GM12878 (cell line): ENCODE measurements at regions not wholly inside any gene's neighbourhood (a gene's known extent, or its start where the extent isn't known, plus 50 kb on each side); places are given as distances from the start of the nearest gene placed in this dataset.

Experiments
- IKZF1 ChIP-seq: fragments of 450-650 bp; conservative IDR thresholded peaks from 2 replicates; pipeline ENCODE4 v1.6.1; 2017; ENCODE audit warnings: antibody characterized with exemption, mild to moderate bottlenecking
- NBN ChIP-seq: fragments of 450-650 bp; IDR thresholded peaks from 2 replicates; pipeline ENCODE4 v1.6.1; 2016
- PAX5 ChIP-seq: IDR thresholded peaks from 2 replicates; pipeline ENCODE4 v1.6.1; 2011; ENCODE audit warnings: low read depth, low read length, borderline replicate concordance
- WRNIP1 ChIP-seq: IDR thresholded peaks from 2 replicates; pipeline ENCODE4 v1.6.1; 2011; ENCODE audit warnings: low read depth, low read length, improper control_type of control experiment, borderline replicate concordance
- TF ChIP-seq, protein P1 (sequence below): fragments of 450-650 bp; IDR thresholded peaks from 2 replicates; pipeline ENCODE4 v1.6.1; 2016; ENCODE audit warnings: mild to moderate bottlenecking, moderate library complexity, borderline replicate concordance
- TF ChIP-seq, protein P2 (sequence below): fragments of 450-650 bp; IDR thresholded peaks from 2 replicates; pipeline ENCODE4 v1.6.1; 2017; ENCODE audit warnings: mild to moderate bottlenecking, moderate library complexity

DNA sequence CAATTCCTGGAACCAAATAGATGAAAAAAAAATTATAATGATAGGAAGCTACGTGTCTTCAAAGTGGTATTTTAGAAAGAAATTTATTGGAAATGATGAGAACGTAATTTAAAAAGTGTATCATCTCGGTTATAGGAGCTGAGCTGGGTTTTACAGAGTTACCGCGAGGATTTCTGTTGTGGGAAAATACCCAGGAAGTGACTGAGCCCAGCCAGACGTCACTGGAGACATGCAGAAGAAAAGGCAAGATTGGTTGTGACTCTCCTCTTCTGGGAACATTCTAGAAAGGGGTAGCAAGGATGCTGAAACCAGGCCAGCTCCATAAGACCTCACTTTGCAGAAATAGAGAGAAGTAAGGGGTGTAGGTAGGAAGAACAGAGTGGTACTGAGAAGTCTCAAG, 95.9 kb upstream of the ADGRF1 start (continued):
- TF ChIP-seq, protein P1, sequence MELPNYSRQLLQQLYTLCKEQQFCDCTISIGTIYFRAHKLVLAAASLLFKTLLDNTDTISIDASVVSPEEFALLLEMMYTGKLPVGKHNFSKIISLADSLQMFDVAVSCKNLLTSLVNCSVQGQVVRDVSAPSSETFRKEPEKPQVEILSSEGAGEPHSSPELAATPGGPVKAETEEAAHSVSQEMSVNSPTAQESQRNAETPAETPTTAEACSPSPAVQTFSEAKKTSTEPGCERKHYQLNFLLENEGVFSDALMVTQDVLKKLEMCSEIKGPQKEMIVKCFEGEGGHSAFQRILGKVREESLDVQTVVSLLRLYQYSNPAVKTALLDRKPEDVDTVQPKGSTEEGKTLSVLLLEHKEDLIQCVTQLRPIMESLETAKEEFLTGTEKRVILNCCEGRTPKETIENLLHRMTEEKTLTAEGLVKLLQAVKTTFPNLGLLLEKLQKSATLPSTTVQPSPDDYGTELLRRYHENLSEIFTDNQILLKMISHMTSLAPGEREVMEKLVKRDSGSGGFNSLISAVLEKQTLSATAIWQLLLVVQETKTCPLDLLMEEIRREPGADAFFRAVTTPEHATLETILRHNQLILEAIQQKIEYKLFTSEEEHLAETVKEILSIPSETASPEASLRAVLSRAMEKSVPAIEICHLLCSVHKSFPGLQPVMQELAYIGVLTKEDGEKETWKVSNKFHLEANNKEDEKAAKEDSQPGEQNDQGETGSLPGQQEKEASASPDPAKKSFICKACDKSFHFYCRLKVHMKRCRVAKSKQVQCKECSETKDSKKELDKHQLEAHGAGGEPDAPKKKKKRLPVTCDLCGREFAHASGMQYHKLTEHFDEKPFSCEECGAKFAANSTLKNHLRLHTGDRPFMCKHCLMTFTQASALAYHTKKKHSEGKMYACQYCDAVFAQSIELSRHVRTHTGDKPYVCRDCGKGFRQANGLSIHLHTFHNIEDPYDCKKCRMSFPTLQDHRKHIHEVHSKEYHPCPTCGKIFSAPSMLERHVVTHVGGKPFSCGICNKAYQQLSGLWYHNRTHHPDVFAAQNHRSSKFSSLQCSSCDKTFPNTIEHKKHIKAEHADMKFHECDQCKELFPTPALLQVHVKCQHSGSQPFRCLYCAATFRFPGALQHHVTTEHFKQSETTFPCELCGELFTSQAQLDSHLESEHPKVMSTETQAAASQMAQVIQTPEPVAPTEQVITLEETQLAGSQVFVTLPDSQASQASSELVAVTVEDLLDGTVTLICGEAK, result no peak
- TF ChIP-seq NBN, result no peak
- no peak for TF ChIP-seq IKZF1
- TF ChIP-seq PAX5, result no peak
- no peak for TF ChIP-seq WRNIP1
- TF ChIP-seq, protein P2, sequence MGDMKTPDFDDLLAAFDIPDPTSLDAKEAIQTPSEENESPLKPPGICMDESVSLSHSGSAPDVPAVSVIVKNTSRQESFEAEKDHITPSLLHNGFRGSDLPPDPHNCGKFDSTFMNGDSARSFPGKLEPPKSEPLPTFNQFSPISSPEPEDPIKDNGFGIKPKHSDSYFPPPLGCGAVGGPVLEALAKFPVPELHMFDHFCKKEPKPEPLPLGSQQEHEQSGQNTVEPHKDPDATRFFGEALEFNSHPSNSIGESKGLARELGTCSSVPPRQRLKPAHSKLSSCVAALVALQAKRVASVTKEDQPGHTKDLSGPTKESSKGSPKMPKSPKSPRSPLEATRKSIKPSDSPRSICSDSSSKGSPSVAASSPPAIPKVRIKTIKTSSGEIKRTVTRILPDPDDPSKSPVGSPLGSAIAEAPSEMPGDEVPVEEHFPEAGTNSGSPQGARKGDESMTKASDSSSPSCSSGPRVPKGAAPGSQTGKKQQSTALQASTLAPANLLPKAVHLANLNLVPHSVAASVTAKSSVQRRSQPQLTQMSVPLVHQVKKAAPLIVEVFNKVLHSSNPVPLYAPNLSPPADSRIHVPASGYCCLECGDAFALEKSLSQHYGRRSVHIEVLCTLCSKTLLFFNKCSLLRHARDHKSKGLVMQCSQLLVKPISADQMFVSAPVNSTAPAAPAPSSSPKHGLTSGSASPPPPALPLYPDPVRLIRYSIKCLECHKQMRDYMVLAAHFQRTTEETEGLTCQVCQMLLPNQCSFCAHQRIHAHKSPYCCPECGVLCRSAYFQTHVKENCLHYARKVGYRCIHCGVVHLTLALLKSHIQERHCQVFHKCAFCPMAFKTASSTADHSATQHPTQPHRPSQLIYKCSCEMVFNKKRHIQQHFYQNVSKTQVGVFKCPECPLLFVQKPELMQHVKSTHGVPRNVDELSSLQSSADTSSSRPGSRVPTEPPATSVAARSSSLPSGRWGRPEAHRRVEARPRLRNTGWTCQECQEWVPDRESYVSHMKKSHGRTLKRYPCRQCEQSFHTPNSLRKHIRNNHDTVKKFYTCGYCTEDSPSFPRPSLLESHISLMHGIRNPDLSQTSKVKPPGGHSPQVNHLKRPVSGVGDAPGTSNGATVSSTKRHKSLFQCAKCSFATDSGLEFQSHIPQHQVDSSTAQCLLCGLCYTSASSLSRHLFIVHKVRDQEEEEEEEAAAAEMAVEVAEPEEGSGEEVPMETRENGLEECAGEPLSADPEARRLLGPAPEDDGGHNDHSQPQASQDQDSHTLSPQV, result no peak
- TF ChIP-seq, all 136 proteins: peak for 0
